ENCODE measurements at regions not wholly inside any gene's neighbourhood (a gene's known extent, or its start where the extent isn't known, plus 50 kb on each side); places are given as distances from the start of the nearest gene placed in this dataset.

DNA sequence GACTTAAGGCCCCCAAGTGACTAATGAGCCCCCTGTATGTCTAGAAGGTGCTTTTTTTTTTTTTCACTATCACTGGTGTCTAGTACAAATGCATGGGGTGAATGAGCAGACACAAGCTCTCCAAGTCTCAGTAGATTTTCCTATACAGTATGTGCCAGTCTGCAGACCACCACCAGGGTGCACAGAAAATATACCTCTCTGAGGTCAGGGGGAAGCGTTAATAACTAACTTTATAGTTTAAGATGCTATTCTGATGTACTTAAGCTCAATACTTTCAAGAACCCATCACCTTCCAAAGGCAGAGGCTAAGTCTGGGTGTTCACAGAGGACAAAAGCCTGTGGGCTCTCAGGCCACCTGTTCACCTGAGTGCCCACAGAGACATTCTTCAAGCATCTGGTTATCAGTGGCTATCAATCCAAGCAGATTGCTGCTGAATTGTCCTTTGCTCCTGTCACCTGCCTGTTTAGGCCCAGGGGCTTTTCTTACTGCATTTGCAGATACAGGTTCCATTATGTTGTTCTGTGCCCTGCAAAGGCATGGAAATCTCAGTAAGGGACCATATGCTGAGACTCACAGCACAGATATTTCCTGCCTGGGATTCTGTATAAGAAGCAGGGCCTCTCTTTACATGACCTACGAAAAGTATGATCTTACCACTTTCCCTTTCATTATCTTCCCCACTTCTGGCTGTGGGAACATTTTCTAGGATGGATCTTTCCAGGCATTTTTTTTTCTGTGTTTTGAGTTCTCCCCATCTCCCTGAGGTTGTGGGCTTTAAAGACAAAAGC lies 534.6 kb downstream of the TNS1 start:
- ChIA-PET POLR2A (no interaction called here), CTCF (no interaction called here)
- no peaks in the 10 kb centered on the region for H3K27me3 ChIP-seq (ENCODE audit: control insufficient read depth, insufficient read depth, low read length)
- no peaks in the 10 kb centered on the region for H3K9me3 ChIP-seq (ENCODE audit: control insufficient read depth, insufficient read depth, low read depth, low read length)
- no peaks in the 10 kb centered on the region for H3K36me3 ChIP-seq (ENCODE audit: control insufficient read depth, insufficient read depth, low read length)
- in situ Hi-C loops (cut with HindIII; ENCODE audit: low pct_unique_long_range_greater_than_20kb, low sequenced_read_pairs) (no loop called here), intact Hi-C loops (cut with micrococcal nuclease; ENCODE audit: unreplicated experiment) (no loop called here)
- no peak overlapping the region for H3K4me3 ChIP-seq (ENCODE audit: low read depth in 2 of 2, low read length in 2 of 2)
- ATAC-seq (no peak), DNase-seq (ENCODE audit: low read depth, low spot score) (no peak)
- H3K27ac ChIP-seq (ENCODE audit: low read length) = no peak overlapping the region
- no peaks in the 10 kb centered on the region for H3K4me1 ChIP-seq (ENCODE audit: control insufficient read depth, insufficient read depth, low read length)
- TF ChIP-seq TCF7L2 (IDR thresholded peaks at IDR 0.05; ENCODE audit: low read depth, low read length) = no peak
- TF ChIP-seq, protein P1, sequence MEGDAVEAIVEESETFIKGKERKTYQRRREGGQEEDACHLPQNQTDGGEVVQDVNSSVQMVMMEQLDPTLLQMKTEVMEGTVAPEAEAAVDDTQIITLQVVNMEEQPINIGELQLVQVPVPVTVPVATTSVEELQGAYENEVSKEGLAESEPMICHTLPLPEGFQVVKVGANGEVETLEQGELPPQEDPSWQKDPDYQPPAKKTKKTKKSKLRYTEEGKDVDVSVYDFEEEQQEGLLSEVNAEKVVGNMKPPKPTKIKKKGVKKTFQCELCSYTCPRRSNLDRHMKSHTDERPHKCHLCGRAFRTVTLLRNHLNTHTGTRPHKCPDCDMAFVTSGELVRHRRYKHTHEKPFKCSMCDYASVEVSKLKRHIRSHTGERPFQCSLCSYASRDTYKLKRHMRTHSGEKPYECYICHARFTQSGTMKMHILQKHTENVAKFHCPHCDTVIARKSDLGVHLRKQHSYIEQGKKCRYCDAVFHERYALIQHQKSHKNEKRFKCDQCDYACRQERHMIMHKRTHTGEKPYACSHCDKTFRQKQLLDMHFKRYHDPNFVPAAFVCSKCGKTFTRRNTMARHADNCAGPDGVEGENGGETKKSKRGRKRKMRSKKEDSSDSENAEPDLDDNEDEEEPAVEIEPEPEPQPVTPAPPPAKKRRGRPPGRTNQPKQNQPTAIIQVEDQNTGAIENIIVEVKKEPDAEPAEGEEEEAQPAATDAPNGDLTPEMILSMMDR (IDR thresholded peaks at IDR 0.05) = no peak
- BruUV-seq (replicated peaks) = no TSS peak

DNA sequence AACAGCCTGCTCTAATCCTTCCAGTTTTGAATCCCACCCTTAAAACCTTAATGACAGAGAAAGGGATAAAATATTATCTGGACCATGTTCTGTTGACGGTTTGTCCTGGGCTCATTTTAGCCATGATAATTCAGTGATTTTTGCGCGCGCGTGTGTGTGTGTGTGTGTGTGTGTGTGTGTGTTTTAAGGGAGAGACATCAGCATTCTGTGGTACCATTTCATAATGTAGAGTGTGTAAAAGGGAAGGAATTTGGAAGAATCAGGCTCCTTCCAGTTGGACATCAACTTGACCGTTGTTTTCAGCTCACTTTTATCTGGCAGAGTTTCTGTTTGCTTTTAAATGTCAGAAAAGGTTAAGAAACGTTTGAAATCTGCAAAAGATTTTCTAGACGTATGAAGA lies 535.5 kb downstream of the TNS1 start:
- Histone ChIP-seq H3K36me3 (ENCODE audit: control insufficient read depth, insufficient read depth, low read length) (no peaks in the 10 kb centered on the region), H3K4me1 (ENCODE audit: control insufficient read depth, insufficient read depth, low read length) (no peaks in the 10 kb centered on the region), H3K27me3 (ENCODE audit: control insufficient read depth, insufficient read depth, low read length) (no peaks in the 10 kb centered on the region), H3K4me3 (ENCODE audit: low read depth in 2 of 2, low read length in 2 of 2) (no peak overlapping the region), H3K27ac (ENCODE audit: low read length) (no peak overlapping the region), H3K9me3 (ENCODE audit: control insufficient read depth, insufficient read depth, low read depth, low read length) (no peaks in the 10 kb centered on the region)
- ChIA-PET CTCF (no interaction called here), POLR2A (no interaction called here)
- no peak for ATAC-seq
- DNase-seq (ENCODE audit: low read depth, low spot score) = no peak
- no TSS peak for BruUV-seq (replicated peaks)
- in situ Hi-C loops (cut with HindIII; ENCODE audit: low pct_unique_long_range_greater_than_20kb, low sequenced_read_pairs) (no loop called here), intact Hi-C loops (cut with micrococcal nuclease; ENCODE audit: unreplicated experiment) (no loop called here)
- no peak for TF ChIP-seq POLR2AphosphoS5 (IDR thresholded peaks at IDR 0.05; ENCODE audit: low read depth, low read length)
- no peak for TF ChIP-seq SIN3A (IDR thresholded peaks at IDR 0.05; ENCODE audit: borderline replicate concordance, insufficient read depth, low read depth, low read length)

DNA sequence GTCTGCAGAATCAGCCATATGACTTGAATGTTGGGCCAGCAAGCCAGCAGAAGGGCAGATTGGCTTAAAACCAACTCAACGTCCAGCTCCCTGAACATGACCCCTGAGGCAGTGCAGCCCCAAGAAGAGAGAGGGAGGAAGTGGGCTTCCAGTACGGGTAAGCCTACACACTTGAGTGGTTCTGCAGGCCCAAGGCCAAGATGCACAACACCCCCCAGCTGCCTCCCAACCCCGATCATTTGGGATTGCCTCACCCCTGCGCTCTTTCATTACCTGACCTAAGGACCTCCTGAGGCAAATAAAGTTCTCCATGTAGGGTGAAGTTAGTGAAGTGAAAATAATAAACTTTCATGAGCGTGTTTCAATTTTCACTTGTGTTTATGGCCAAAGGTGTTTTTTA lies 536.0 kb downstream of the TNS1 start:
- H3K9me3 ChIP-seq (ENCODE audit: control insufficient read depth, insufficient read depth, low read depth, low read length) = no peaks in the 10 kb centered on the region
- DNase-seq (ENCODE audit: low read depth, low spot score) = no peak
- H3K36me3 ChIP-seq (ENCODE audit: control insufficient read depth, insufficient read depth, low read length) = no peaks in the 10 kb centered on the region
- CTCF ChIA-PET = no interaction called here
- H3K27me3 ChIP-seq (ENCODE audit: control insufficient read depth, insufficient read depth, low read length) = no peaks in the 10 kb centered on the region
- no peaks in the 10 kb centered on the region for H3K4me1 ChIP-seq (ENCODE audit: control insufficient read depth, insufficient read depth, low read length)
- ATAC-seq = no peak
- POLR2A ChIA-PET = no interaction called here
- in situ Hi-C loops (cut with HindIII; ENCODE audit: low pct_unique_long_range_greater_than_20kb, low sequenced_read_pairs) (no loop called here), intact Hi-C loops (cut with micrococcal nuclease; ENCODE audit: unreplicated experiment) (no loop called here)
- H3K27ac ChIP-seq (ENCODE audit: low read length) = no peak overlapping the region
- TF ChIP-seq, protein P1 (IDR thresholded peaks at IDR 0.05) = no peak
- TF ChIP-seq SIN3A (IDR thresholded peaks at IDR 0.05; ENCODE audit: borderline replicate concordance, insufficient read depth, low read depth, low read length) = no peak
- no peak for TF ChIP-seq TCF7L2 (IDR thresholded peaks at IDR 0.05; ENCODE audit: low read depth, low read length)
- TF ChIP-seq, protein P2, sequence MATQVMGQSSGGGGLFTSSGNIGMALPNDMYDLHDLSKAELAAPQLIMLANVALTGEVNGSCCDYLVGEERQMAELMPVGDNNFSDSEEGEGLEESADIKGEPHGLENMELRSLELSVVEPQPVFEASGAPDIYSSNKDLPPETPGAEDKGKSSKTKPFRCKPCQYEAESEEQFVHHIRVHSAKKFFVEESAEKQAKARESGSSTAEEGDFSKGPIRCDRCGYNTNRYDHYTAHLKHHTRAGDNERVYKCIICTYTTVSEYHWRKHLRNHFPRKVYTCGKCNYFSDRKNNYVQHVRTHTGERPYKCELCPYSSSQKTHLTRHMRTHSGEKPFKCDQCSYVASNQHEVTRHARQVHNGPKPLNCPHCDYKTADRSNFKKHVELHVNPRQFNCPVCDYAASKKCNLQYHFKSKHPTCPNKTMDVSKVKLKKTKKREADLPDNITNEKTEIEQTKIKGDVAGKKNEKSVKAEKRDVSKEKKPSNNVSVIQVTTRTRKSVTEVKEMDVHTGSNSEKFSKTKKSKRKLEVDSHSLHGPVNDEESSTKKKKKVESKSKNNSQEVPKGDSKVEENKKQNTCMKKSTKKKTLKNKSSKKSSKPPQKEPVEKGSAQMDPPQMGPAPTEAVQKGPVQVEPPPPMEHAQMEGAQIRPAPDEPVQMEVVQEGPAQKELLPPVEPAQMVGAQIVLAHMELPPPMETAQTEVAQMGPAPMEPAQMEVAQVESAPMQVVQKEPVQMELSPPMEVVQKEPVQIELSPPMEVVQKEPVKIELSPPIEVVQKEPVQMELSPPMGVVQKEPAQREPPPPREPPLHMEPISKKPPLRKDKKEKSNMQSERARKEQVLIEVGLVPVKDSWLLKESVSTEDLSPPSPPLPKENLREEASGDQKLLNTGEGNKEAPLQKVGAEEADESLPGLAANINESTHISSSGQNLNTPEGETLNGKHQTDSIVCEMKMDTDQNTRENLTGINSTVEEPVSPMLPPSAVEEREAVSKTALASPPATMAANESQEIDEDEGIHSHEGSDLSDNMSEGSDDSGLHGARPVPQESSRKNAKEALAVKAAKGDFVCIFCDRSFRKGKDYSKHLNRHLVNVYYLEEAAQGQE (IDR thresholded peaks at IDR 0.05; ENCODE audit: insufficient read depth in 1 of 2, low read depth in 2 of 2, low read length in 1 of 2) = no peak
- no peak for TF ChIP-seq POLR2AphosphoS5 (IDR thresholded peaks at IDR 0.05; ENCODE audit: low read depth, low read length)
- no TSS peak for BruUV-seq (replicated peaks)
- no peak overlapping the region for H3K4me3 ChIP-seq (ENCODE audit: low read depth in 2 of 2, low read length in 2 of 2)

All from Panc1 (cell line).